H1 (cell line): ENCODE measurements at regions not wholly inside any gene's neighbourhood (a gene's known extent, or its start where the extent isn't known, plus 50 kb on each side); places are given as distances from the start of the nearest gene placed in this dataset.

ENCODE experiments used
- CTCF ChIA-PET: fragments of 300-600 bp; sonication (Branson Sonifier 250); formaldehyde crosslinking; loops from one replicate; lab custom pipeline; 2021; ENCODE audit not compliant: partially characterized antibody; lab: Charles Lee
- POLR2A ChIA-PET: fragments of 300-600 bp; sonication (Branson Sonifier 250); formaldehyde crosslinking; loops from one replicate; lab custom pipeline; 2021; ENCODE audit warnings: inconsistent platforms; ENCODE audit not compliant: partially characterized antibody; lab: Charles Lee
- DNase-seq, 2 experiments: peaks; one replicate each; pipeline versions ENCODE4 v3.0.0 to v3.0.0-alpha.2; 2010 to 2022; ENCODE audit warnings: low spot score in 2 of 2, low read depth in 1 of 2, mixed read lengths in 1 of 2
- FAIRE-seq: peaks from 2 replicates; lab custom pipeline; 2011; peaks lifted over from hg19 to GRCh38; lab: Jason Lieb, UNC
- H2AFZ ChIP-seq: 2 replicates; pipeline ENCODE4 v1.8.1; 2012; ENCODE audit warnings: low read length, inconsistent platforms
- H2AK5ac ChIP-seq: 2 replicates; pipeline ENCODE4 v1.6.1; 2013; ENCODE audit warnings: low read depth, low read length
- H2BK120ac ChIP-seq: replicated peaks from 2 replicates; pipeline ENCODE3; 2013; ENCODE audit warnings: low read depth, low read length, inconsistent platforms
- H2BK12ac ChIP-seq: 2 replicates; pipeline ENCODE4 v1.6.1; 2013; ENCODE audit warnings: low read depth, low read length
- H2BK15ac ChIP-seq: 2 replicates; pipeline ENCODE4 v1.6.1; 2013; ENCODE audit warnings: low read length
- H2BK20ac ChIP-seq: 2 replicates; pipeline ENCODE4 v1.6.1; 2013; ENCODE audit warnings: low read length
- H2BK5ac ChIP-seq: 2 replicates; pipeline ENCODE4 v1.6.1; 2013; ENCODE audit warnings: low read depth, low read length
- H3K14ac ChIP-seq: 2 replicates; pipeline ENCODE4 v1.6.1; 2013; ENCODE audit warnings: inconsistent platforms; ENCODE audit not compliant: insufficient read length
- H3K18ac ChIP-seq: 2 replicates; pipeline ENCODE4 v1.6.1; 2013; ENCODE audit warnings: low read length; ENCODE audit errors: extremely low read depth
- H3K23ac ChIP-seq: 2 replicates; pipeline ENCODE4 v1.6.1; 2013; ENCODE audit warnings: inconsistent platforms; ENCODE audit not compliant: insufficient read length
- H3K23me2 ChIP-seq: 2 replicates; pipeline ENCODE4 v1.6.1; 2013; ENCODE audit warnings: low read depth, low read length
- H3K27ac ChIP-seq: 2 replicates; pipeline ENCODE4 v1.6.1; 2011; ENCODE audit warnings: low read depth, low read length, inconsistent platforms
- H3K27me3 ChIP-seq, 4 experiments: replicated peaks in 1 of 4; 1 replicate in 1 of 4; 2 replicates in 3 of 4; pipeline versions ENCODE4 v1.6.1 to v1.8.1; 2011 to 2013; ENCODE audit warnings: low read length in 3 of 4, mild to moderate bottlenecking in 3 of 4, inconsistent platforms in 2 of 4, mixed read lengths in 2 of 4, moderate library complexity in 1 of 4; ENCODE audit not compliant: control insufficient read depth in 3 of 4, insufficient read depth in 3 of 4; ENCODE audit errors: extremely low read depth in 1 of 4
- H3K36me3 ChIP-seq, 4 experiments: 2 replicates each; pipeline versions ENCODE4 v1.6.1 to v1.8.1; 2011 to 2013; ENCODE audit warnings: mild to moderate bottlenecking in 4 of 4, low read length in 3 of 4, moderate library complexity in 2 of 4, control low read depth in 1 of 4, inconsistent platforms in 1 of 4; ENCODE audit not compliant: insufficient read depth in 4 of 4, control insufficient read depth in 2 of 4
- H3K4ac ChIP-seq: replicated peaks from 2 replicates; pipeline ENCODE3; 2013; ENCODE audit warnings: low read length, low read depth, mixed read lengths, inconsistent platforms; ENCODE audit not compliant: insufficient read length
- H3K4me1 ChIP-seq, 4 experiments: replicated peaks in 1 of 4; 1 replicate in 1 of 4; 2 replicates in 3 of 4; pipeline versions ENCODE4 v1.6.1 to v1.8.1; 2011 to 2013; ENCODE audit warnings: low read length in 3 of 4, inconsistent platforms in 2 of 4, mixed read lengths in 1 of 4; ENCODE audit not compliant: insufficient read depth in 4 of 4, control insufficient read depth in 3 of 4
- H3K4me2 ChIP-seq, 2 experiments: 2 replicates each; pipeline versions ENCODE4 v1.6.1 to v1.8.1; 2011 to 2013; ENCODE audit warnings: low read depth in 2 of 2, low read length in 2 of 2, control low read depth in 1 of 2, inconsistent platforms in 1 of 2, mild to moderate bottlenecking in 1 of 2; ENCODE audit not compliant: insufficient read depth in 1 of 2
- H3K4me3 ChIP-seq, 4 experiments: fragments of 200-600, 300-600 bp in 1 of 4; sonication (generic), shearing (Covaris generic), sonication (Bioruptor Twin) in 1 of 4; 2 replicates each; pipeline versions ENCODE4 v1.5.1 to v1.8.1; 2011 to 2016; ENCODE audit warnings: low read length in 4 of 4, low read depth in 3 of 4, control low read depth in 2 of 4, inconsistent platforms in 2 of 4, mild to moderate bottlenecking in 2 of 4, mixed read lengths in 1 of 4, moderate library complexity in 1 of 4; ENCODE audit not compliant: insufficient read depth in 2 of 4; ENCODE audit errors: extremely low read depth in 1 of 4
- H3K56ac ChIP-seq: replicated peaks from 2 replicates; pipeline ENCODE3; 2013; ENCODE audit warnings: low read depth, mild to moderate bottlenecking, mixed read lengths, low read length, inconsistent platforms; ENCODE audit not compliant: insufficient read length
- H3K79me1 ChIP-seq: 2 replicates; pipeline ENCODE4 v1.6.1; 2013; ENCODE audit warnings: low read depth, low read length, control low read depth
- H3K79me2 ChIP-seq, 2 experiments: 2 replicates each; pipeline versions ENCODE4 v1.6.1 to v1.8.1; 2012 to 2013; ENCODE audit warnings: low read length in 2 of 2, mild to moderate bottlenecking in 2 of 2, inconsistent platforms in 1 of 2; ENCODE audit not compliant: insufficient read depth in 2 of 2, control insufficient read depth in 1 of 2
- H3K9ac ChIP-seq, 4 experiments: replicated peaks in 1 of 4; 1 replicate in 1 of 4; 2 replicates in 3 of 4; pipeline versions ENCODE4 v1.6.1 to v1.8.1; 2011 to 2013; ENCODE audit warnings: low read depth in 3 of 4, low read length in 3 of 4, control low read depth in 2 of 4, mild to moderate bottlenecking in 2 of 4, moderate library complexity in 2 of 4, inconsistent platforms in 1 of 4; ENCODE audit errors: extremely low read depth in 1 of 4
- H3K9me3 ChIP-seq, 2 experiments: 2 replicates each; pipeline versions ENCODE4 v1.6.1 to v1.8.1; 2012 to 2013; ENCODE audit warnings: mild to moderate bottlenecking in 2 of 2, moderate library complexity in 2 of 2, control low read depth in 1 of 2, inconsistent platforms in 1 of 2, low read depth in 1 of 2, low read length in 1 of 2, mixed read lengths in 1 of 2; ENCODE audit not compliant: insufficient read depth in 2 of 2
- H4K20me1 ChIP-seq, 2 experiments: replicated peaks in 1 of 2; 2 replicates each; pipeline versions ENCODE3 to v1.8.1; 2011 to 2013; ENCODE audit warnings: inconsistent platforms in 2 of 2, low read length in 2 of 2, mild to moderate bottlenecking in 1 of 2; ENCODE audit not compliant: insufficient read depth in 2 of 2, control insufficient read depth in 1 of 2
- H4K5ac ChIP-seq: 2 replicates; pipeline ENCODE4 v1.6.1; 2013; ENCODE audit warnings: low read length, low read depth, mixed read lengths, inconsistent platforms; ENCODE audit not compliant: insufficient read length
- H4K8ac ChIP-seq: 2 replicates; pipeline ENCODE4 v1.8.0; 2013; ENCODE audit warnings: mild to moderate bottlenecking, moderate library complexity, low read length, inconsistent platforms; ENCODE audit not compliant: insufficient read depth; ENCODE audit errors: extremely low read depth
- H4K91ac ChIP-seq: replicated peaks from 2 replicates; pipeline ENCODE3; 2013; ENCODE audit warnings: low read length, mixed read lengths, inconsistent platforms; ENCODE audit not compliant: insufficient read length
- EP300 ChIP-seq, 2 experiments: IDR thresholded peaks; 1 replicate in 1 of 2; 2 replicates in 1 of 2; pipeline ENCODE4 v1.6.1; 2011 to 2012; ENCODE audit warnings: low read depth in 2 of 2, low read length in 2 of 2, mild to moderate bottlenecking in 2 of 2, borderline replicate concordance in 1 of 2, inconsistent platforms in 1 of 2, moderate library complexity in 1 of 2
- KDM1A ChIP-seq: fragments of 200-600, 300-600 bp; sonication (generic); IDR thresholded peaks from 2 replicates; pipeline ENCODE4 v1.7.1; 2016; ENCODE audit warnings: mild to moderate bottlenecking, low read length, borderline replicate concordance
- SUZ12 ChIP-seq: fragments of 200-600 bp; sonication (generic); IDR thresholded peaks from 2 replicates; pipeline ENCODE4 v1.6.1; 2012; ENCODE audit warnings: mild to moderate bottlenecking, inconsistent platforms, low read length, moderate library complexity, mixed read lengths

DNA sequence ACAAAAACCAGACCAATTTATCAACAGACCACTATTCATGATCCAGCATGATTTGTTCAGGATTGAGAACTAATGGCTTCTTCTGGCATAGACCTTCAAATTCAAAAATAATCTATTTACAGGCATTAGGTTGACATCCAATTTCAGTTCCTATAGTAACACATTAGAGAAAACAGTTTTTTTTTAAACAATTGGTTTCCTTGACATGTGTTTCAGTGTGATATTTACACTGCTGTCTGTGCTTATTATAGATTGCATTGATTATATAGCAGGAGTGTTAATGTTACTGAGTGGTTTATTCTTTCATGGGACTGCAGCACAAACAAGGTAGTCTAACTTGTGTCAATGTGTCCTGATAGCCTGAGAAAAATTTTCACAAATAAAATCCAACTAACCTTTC is 579.3 kb downstream of the PLOD2 start:
- no peak for FAIRE-seq

More for the DNA sequence above, 579.3 kb downstream of the PLOD2 start:
- Histone ChIP-seq H3K18ac (no peak overlapping the region), H3K4me2 (no peak overlapping the region), H3K36me3 (no peaks in the 10 kb centered on the region), H2BK120ac (no peak overlapping the region), H2AFZ (no peak overlapping the region), H3K27me3 (no peaks in the 10 kb centered on the region), H4K8ac (no peak overlapping the region), H3K9ac (no peak overlapping the region), H4K5ac (no peak overlapping the region), H3K23me2 (no peaks in the 10 kb centered on the region), H2BK20ac (no peak overlapping the region), H4K91ac (no peak overlapping the region), H2BK15ac (no peak overlapping the region), H3K4me3 (no peak overlapping the region), H3K4ac (no peak overlapping the region), H3K79me2 (no peaks in the 10 kb centered on the region), H2BK12ac (no peak overlapping the region), H2BK5ac (no peak overlapping the region), H3K79me1 (no peaks in the 10 kb centered on the region), H3K27ac (no peak overlapping the region), H4K20me1 (no peaks in the 10 kb centered on the region), H2AK5ac (no peak overlapping the region), H3K56ac (no peak overlapping the region), H3K9me3 (no peaks in the 10 kb centered on the region), H3K14ac (no peak overlapping the region), H3K4me1 (no peaks in the 10 kb centered on the region), H3K23ac (no peak overlapping the region)
- TF ChIP-seq EP300 (IDR thresholded peaks at IDR 0.05; ENCODE audit: borderline replicate concordance in 1 of 2, low read depth in 2 of 2, low read length in 2 of 2), result no peak
- no peak for TF ChIP-seq SUZ12
- TF ChIP-seq KDM1A, result no peak
- CTCF ChIA-PET, result no interaction called here
- no peak for DNase-seq
- POLR2A ChIA-PET, result no interaction called here
